Stromal cell of bone marrow (primary cell): ENCODE measurements at regions not wholly inside any gene's neighbourhood (a gene's known extent, or its start where the extent isn't known, plus 50 kb on each side); places are given as distances from the start of the nearest gene placed in this dataset.

ENCODE experiments used
- DNase-seq: peaks from one replicate; pipeline ENCODE4 v3.0.0-alpha.2; 2012; ENCODE audit warnings: low read depth

DNA sequence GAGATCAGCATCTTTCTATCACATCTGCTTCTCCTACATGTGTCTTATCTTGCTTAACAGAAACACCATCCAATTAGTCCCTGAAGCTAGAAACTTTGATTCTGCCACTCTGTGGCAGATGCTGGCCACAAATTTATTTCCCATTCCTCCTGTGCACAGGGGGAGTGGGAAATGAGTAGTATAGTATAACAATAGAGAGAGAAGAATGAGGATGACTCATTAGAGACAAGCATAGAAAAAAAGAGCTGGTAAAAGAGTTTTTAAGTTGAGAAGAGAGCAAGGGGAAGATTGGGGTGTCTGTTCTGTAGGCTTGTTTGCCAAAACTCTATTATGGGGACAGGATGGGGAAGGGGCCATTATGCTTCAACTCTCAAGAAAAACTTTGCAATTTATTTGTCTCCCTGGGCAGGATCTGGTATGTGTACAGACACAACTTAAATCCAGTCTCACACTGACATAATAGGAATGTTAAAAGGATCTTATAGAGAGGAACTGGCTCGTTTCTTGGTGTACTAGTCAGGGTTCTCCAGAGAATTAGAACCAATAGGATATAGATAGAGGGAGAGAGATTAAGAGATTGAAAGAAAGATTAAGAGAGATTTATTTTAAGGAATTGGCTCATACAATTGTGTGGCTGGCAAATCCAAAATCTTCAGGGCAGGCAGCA lies 142.6 kb upstream of the CPSF6 start:
- DNase-seq: no peak

DNA sequence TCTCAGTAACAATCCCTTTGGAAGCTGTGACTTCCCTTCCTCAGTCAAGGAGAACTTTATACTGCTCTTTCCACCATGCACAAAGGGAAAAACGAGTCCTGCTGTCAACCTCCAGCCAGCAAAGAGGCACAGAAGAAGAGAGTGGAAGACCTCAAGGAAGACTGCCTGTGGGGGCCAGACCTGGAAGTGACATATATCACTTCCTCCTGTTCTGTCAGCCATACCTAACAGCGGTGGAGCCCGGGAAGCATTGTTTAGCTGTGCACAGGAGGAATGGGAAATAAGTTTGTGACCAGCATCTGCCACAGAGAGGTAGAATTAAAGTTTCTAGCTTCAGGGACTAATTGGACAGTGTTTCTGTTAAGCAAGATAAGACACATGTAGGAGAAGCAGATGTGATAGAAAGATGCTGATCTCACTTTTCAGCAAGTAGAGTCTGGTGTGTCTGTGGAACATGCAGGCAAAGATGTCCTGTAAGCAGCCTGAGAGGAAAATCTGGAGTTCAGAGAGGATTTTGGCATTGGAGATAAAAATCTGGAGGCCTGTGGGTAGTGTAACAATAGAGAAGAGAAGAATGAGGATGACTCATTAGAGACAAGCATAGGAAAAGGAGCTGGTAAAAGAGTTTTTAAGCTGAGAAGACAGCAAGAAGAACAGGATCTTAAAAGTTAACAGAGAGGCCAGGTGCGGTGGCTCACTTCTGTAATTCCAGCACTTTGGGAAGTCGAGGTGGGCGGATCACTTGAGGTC lies 141.6 kb upstream of the CPSF6 start:
- DNase-seq: peak; percentile 18

DNA sequence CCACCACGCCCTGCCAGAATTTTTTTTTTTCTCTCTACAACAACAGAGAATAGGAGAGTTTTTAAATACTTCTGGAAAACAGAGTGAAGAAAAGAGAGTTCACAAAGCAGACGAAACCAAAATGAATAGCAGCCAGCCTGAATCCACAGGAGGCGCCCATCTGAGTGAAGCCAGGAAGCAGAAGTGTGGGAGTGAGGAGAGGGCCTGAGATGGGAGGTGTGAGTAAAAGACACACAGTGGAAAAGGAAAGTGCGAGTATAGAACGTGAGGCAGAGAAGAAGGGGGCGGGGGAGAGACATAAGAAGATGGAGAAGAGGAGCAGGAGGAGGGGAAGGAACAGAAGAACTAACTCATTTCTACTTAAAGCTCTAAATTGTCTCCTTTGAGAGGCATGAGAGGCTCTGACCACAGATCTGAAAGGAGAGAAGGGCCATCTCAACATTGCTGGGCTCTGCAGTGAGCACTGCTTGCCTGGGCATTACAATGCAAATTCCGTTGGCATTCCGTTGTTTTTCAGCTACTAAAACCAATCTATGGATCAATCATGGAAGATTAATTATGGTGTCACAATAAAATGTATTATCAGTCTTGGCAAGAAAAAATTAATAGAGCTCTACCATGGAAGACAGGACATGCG lies 140.1 kb upstream of the CPSF6 start:
- DNase-seq: no peak

DNA sequence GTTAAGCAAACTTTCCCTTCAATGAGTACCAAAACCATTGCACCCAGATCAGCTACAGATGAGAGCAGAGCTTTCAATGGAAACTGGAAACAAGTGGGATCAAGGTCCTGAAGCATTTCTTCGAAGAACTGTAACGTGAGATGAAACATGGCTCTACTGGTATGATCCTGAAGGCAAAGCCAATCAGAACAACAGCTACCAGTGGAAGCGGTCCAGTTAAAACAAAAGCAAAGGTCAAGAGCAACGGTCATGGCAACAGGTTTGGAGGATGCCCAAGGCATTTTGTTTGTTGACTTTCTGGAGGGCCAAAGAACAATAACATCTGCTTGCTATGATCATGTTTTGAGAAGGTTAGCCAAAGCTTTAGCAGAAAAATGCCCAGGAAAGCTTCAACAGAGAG lies 137.9 kb upstream of the CPSF6 start:
- DNase-seq: no peak

DNA sequence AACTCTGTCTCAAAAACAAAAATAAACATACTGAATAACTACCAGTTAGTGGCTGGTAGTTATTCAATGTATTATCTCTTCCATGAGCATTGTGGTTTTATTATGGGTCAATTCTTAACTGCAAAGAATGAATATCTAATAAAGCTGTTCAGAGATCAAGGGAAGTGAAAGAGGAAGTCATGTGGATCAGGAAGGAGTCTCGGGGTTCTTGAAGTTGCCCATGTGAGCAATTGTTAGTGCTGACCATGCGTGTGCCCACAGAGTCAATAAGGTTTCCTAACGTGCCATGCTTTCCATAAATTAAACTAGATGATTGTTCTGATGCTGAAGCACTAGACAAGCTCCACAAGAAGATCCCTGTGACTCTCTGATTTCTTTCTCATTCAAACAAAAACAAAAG lies 136.5 kb upstream of the CPSF6 start:
- no peak for DNase-seq

DNA sequence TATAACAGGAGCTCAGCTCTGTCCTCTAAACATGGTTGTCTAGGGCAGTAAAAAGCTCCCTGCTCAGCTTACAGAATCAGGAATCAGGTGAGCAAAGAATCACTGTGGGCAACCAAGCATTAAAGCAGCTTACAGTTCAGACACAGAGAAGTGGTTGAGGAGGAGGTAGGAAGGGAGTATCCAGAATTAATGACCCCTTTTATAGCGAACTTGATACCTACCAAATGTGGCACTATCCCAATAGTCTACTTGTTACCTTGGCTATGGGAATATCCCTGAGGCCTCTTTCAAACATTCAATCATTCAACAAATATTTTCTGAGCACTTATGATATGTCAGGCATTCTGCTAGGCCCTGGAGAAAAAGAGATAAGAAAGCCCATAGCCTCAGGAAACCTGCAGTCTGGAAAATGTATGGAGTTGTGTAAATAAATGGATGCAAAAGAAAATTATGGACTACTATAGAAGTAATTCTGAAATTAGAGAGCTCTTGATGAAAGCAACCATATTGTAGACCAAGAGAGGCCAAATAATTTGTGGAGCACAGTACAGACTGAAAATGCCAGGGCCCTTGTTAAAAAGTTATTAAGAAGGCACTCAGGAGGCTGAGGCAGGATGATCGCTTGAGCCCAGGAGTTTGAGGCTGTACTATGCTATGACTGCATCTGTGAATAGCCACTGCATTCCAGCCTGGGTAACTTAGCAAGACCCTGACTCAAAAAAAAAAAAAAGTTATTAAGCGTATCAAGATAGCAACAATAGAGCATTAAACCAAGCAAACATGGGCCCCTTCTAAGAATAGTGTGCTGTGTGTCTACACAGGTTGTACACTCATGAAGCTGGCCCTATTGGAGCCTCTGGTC lies 134.0 kb upstream of the CPSF6 start:
- no peak for DNase-seq

DNA sequence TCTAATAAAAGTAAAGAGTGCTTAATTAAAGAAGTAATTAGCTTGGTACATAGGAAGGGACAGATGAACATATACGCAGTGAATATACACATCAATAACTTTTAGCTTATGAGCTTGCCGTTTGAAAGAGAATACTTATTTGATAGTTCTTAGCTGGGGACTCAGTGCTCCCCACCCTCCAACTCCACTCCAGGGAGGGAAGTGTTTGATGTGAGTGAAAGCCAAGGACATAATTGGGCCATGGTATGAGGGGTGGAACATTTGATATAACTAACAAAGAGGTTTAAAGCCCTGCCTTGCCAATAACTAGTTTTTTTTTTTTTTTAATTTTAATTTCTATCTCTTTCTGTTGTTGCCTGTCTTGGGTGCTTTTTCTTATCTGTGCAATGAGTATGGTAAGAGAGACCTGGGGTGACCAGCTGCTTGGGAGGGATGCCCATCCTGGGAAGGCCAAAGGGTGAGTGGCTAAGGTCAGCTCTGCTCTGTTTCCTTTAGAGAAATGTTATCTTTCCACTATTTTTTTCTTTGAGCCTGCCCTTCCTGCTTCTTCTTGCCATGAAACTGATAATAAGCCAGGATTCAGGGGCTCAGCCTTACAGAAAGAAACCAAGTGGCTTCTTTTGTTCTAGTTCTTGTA lies 132.8 kb upstream of the CPSF6 start:
- no peak for DNase-seq

DNA sequence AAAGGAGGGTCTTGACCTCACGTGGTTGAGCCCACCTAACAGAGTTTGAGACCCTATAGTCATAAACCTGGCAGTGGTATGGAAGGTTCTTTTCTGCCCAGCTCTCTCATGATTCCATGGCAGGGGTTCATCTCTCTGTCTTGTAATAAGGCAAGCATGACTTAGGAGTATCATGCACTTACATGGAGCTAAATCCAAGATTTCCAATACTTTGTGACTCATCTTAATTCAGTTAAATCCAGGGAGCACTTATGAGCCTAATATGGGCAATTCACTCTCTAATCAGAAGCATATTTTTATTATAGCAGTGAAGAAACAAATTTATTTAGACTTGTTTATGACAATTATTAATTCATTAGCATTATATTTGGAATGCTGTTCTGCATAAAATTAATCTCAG lies 131.8 kb upstream of the CPSF6 start:
- DNase-seq: no peak

DNA sequence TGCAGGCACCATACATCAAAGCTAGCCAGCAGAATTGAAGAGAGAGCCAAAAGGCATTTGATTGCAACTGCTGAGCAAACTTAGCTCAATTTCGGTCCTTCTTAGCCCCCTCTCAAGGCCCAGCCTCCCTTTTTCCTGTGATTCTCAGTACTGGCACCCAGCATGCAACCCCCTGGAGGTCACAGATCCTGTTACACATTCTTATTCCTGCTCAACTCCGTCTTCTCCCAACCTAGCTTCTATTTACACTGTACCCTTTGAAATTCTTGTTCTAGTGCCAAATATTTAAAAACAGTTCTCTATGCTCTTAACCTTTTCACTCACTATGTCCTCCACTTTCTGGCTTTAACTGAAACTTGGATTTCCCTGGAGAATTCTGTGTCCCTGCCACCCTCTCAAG lies 131.3 kb upstream of the CPSF6 start:
- no peak for DNase-seq

DNA sequence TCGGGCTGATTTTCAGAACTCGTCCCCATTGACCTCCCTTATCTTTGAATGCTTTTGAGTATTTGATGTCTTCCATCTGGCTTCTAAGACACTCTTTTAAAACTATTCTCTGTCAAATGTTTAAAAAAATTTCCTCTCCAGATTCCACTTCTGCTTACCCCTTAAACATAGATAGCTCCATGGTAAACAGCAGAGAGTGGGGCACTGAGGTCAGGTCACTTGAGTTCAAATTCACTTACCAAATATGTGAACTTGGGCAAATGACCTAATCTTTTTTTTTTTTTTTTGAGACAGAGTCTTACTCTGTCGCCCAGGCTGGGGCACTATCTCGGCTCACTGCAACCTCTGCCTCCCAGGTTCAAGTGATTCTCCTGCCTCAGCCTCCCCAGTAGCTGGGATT lies 126.8 kb upstream of the CPSF6 start:
- DNase-seq: no peak

DNA sequence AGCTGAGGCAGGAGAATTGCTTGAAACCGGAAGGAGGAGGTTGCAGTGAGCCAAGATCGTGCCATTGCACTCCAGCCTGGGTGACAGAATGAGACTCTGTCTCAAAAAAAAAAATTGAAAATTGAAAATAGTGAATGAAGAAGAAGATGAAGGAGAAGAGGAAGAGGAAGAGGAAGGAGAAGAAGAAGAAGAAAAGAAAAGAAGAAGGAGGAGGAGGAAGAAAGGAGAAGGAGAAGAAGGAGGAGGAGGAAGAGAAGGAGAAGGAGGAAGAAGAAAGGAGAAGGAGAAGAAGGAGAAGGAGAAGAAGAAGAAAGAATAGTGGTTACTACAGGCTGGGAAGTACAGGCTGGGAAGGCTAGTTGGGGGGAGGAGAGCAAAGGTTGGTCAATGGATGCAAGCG lies 124.3 kb upstream of the CPSF6 start:
- DNase-seq: no peak

DNA sequence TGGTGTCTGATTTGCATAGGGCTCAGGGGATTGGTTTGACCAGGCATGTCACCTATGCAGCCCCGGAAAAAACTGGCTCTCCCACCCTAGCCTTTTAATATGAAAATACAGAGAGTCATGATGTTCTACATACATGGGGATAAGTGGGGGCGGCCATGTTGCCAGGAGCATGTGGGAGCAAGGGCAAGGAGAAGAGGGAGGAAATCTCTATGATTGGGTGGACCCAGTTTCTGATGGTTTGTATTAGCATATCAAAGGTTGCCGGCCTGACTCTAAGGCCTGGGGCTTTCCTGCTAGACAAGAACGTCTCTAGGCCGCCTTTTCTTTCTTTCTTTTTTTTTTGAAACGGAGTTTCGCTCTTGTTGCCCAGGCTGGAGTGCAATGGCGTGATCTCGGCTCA lies 123.4 kb upstream of the CPSF6 start:
- DNase-seq: no peak

DNA sequence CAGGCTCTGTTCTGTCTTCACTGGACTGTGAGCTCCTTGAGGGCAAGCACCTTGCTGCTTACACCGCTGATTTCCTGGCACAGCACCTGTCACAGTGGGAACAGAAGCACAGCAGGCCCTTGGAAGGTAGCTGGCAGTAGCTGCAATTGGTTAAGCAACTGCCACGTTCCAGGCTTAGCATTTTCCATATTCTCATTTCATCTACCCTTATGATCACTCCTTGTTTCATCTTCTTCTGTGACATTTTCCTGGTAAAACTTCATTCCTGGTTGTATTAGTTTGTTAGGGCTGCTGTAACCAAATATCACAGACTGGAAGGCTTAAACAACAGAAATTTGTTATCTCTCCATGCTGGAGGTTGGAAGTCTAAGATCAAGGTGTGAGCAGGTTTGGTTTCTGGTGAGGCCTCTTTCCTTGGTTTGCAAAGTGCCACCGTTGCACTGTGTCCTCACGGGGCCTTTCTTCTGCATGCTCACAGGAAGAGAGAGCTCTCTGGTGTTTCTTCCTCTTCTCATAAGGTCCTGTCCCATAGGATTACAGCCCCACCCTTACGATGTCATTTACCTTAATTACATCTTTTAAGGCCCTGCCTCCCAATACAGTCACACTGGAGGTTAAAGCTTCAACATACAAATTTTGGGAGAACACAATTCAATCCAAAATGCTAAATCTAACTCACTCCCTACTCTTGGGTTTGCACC lies 121.7 kb upstream of the CPSF6 start:
- no peak for DNase-seq

DNA sequence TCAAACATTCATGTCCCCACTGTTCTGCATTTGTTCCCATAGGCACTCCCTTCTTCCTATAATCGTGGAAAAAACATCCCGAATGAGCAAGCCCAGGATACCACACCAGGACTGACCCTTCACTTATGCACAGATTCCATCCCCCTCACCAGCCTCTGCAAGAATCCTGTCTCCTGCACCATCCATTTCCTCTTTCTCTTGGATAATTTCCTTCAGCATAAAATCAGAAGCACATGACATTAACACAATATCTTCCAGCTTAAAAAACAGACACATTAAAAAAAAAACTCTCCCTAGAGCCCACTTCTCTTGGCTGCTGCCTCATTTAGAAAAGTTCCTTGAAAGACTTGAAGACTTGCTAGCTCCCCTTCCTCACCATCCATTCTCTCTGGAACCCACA lies 120.9 kb upstream of the CPSF6 start:
- no peak for DNase-seq

DNA sequence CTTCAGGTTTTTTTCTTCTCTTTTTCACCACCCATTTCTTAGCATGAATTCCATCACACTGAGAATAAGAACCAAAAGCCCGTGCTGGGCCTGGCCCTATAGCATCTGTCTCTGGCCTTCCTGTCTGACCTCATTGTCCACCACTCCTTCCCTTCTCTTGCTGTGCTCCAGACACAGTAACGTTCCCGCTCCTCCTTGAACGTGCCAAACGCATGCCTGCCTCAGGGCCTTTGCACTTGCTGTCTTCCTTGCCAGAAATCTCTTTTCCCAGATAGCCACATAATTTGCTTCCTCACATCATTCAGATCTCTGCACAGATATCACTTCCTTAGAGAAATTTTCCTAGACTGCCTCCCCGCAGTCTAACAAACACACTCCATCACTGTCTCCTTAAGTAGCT lies 119.6 kb upstream of the CPSF6 start:
- DNase-seq: no peak

DNA sequence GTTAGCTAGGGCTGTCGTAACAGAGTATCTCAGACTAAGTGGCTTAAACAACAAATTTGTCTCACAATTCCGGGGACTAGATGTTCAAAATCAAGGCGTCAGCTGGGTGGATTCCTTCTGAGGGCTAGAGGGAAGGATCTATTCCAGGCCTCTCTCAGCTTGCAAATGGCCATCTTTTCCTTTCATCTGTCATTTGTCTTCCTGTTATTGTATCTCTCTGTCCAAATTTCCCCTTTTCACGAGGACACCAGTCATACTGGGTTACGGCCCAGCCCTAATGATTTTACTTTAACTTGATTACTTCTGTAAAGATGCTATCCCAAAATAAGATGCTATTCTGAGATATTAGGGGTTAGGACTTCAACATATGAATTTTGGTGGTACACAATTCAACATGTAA lies 119.0 kb upstream of the CPSF6 start:
- no peak for DNase-seq

DNA sequence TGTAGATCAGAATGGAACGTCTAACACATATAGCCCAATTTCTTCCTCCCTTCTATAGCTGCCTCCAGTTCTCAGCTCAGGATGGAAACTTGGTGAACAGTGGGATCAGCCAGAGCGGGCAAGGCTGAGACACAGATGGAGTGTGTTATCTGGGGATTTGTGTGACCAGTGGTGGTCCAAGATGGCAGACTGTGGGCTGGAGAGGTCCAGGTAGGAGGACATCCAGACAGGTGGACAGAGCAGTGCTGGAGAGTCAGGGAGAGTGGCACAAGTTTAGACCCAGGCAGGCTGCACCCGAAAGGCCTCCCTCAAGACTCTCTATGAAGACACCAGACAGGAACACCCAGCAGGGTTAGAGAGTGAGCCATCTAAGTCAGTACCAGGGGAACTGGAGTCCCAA lies 116.1 kb upstream of the CPSF6 start:
- DNase-seq: no peak

DNA sequence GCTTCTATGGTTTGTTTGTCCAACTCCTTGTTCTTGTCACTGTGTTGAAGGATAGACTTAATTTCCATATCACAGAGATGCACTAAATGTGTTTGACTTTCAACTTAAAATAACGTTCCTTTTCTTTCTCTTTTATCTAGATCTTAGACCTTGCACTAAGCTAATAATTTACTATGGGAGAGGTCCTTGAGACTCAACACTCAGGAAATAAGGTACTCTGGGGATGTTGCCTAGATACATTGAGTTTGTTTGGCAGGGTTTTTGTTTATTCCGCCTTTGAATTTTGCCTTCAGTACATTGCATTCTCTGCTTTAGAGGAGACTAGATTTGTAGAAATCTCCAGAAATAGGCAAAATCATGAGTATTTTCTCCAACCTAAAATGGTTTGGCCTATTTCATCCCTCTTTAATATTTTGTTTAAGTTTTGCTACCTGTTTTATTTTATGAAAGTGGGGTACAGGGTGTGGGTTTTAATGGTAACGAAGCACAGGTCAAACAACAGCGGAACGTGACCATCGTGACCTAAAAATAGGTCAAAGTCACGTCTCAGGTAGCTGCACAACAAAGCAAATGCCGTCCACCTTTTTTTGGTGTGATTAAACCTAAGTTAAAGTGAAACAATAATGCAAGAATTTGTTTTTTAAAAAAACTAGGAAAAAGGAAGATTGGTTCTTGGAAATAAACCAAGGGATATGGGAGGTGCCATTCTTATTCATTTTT lies 115.3 kb upstream of the CPSF6 start:
- no peak for DNase-seq

DNA sequence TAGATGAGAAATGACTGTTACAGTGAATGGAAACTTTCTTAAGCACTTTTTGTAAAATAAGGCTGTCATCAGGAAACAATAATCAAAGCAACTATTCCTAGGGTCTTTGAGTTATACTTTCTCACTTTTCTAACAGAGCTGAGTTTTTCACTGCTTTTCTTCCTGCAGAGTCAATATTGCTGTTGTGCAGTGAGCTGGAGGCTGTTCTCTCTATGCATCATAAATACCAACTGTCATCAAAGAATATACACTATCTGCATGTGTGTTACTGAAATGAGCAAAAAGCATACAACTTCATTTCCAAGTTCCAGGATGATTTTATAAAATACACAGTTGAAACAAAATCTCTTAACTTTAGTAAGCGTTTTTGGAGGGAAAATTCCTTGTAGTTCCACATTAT lies 110.4 kb upstream of the CPSF6 start:
- DNase-seq: no peak

DNA sequence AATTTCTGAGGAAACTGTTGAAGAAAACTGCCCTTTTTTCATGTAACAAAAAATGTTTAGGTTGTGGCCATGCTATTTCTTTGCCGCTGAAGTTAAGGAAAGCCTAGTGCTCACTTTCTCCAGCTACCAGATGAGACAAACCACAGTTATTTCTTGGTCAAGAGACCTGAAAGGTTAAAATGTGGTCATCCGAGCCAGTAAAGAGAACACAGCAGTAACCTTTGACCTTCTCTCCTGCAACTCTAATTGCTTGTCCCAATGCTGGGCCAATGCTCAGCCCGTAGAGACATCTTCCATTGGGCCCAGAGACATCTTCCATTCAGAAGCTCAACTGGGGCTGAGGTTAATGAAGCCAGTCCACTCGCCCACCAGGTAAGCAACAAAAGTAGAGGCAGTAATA lies 109.8 kb upstream of the CPSF6 start:
- DNase-seq: no peak

DNA sequence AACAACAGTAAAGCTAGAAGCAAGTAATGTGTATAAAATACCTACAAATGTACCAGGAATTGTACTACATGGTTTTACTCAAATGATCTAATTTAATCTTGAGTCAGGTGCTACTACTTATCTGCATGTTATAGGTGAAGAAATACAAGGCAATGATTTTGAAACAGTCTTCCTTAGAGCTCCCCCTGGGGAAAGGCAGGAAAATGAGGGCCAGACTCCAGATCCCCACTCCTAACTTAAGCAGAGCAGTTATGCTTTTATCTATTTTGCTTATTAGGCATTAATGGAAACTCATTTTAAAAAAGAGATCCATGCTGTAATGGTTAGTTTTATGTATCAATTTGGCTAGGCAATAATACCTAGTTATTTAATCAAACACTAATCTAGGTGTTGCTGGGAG lies 109.3 kb upstream of the CPSF6 start:
- DNase-seq: no peak
